ENCODE measurements at regions not wholly inside any gene's neighbourhood (a gene's known extent, or its start where the extent isn't known, plus 50 kb on each side); places are given as distances from the start of the nearest gene placed in this dataset.

- TF ChIP-seq ESRRG (CRISPR knock-in tag; IDR thresholded peaks at IDR 0.05), result no peak
- no peak for TF ChIP-seq BACH2 (CRISPR knock-in tag; IDR thresholded peaks at IDR 0.05; ENCODE audit: borderline replicate concordance)
- no peak for TF ChIP-seq ARNTL (CRISPR knock-in tag; IDR thresholded peaks at IDR 0.05; ENCODE audit: borderline replicate concordance, low read depth)
- no peak for TF ChIP-seq ZNF8 (CRISPR knock-in tag; IDR thresholded peaks at IDR 0.05)
- TF ChIP-seq TCF4 (CRISPR knock-in tag; IDR thresholded peaks at IDR 0.05; ENCODE audit: borderline replicate concordance), result no peak
- no peak for TF ChIP-seq ZNF70 (CRISPR knock-in tag; IDR thresholded peaks at IDR 0.05)
These were observed 350.9 kb downstream of the MYCN start for GRCh38 chr2:16291226-16291625.
